ENCODE measurements at regions not wholly inside any gene's neighbourhood (a gene's known extent, or its start where the extent isn't known, plus 50 kb on each side); places are given as distances from the start of the nearest gene placed in this dataset.

DNA sequence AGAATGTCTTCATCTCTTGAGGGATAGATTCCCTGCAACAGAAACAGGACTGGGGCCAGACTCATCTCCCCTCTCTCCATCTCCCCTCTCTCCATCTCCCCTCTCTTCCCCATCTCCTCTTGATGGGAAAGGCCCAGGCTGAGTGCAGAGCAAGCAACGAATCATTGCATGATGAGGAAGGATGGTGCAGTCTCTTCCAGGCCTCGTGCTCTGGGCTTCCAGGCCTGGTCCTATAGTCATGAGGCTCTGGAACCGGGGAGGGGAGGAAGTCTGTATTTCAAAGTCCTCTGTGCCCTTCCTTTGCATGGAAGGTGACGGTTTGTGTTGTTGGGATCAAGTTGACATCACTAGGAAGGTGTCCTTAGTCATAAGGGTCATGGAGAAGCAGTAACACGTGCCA, 115.6 kb upstream of the NEDD4L start:
- no peak for TF ChIP-seq CTCF (IDR thresholded peaks at IDR 0.05)
- Histone ChIP-seq H3K27me3 (no peaks in the 10 kb centered on the region), H3K9me3 (no peaks in the 10 kb centered on the region), H3K4me1 (peaks cover 0 to 6% (median 4%) of the 10 kb centered on the region in 9 donors), H3K27ac (no peak overlapping the region), H3K4me3 (no peak overlapping the region), H3K36me3 (no peaks in the 10 kb centered on the region)
- WGBS, 2 donors, result 82 to 84% methylated on average over 5 of the region's 5 CpGs
- intact Hi-C loops (cut with DNase I), result no loop called here
- ATAC-seq (no peak), DNase-seq (no peak)

DNA sequence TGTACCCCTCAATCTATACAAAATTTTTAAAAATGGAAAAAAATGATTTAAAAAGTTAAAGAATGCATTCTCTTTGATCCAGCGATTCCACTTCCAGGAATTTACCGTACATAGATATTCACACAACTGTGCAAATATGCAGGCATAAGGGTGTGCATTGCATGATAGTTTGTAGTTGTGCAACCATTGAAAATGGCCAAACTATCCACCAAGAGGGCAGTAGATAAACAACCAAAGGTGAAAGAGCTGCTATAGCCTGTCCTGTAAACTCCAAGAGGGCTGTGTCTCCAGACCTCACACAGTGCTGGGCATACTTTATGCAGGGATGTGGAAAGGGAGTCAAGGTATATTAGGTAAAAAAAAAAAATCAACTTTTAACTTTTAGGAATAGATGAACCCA, 116.5 kb upstream of the NEDD4L start:
- H3K4me3 ChIP-seq, result no peak overlapping the region
- 89 to 90% methylated on average over 2 of the region's 2 CpGs for WGBS, 2 donors
- no peak overlapping the region for H3K27ac ChIP-seq
- no peaks in the 10 kb centered on the region for H3K36me3 ChIP-seq
- H3K9me3 ChIP-seq, result no peaks in the 10 kb centered on the region
- H3K4me1 ChIP-seq, result peaks cover 0 to 6% (median 4%) of the 10 kb centered on the region in 9 donors
- no peak for TF ChIP-seq CTCF (IDR thresholded peaks at IDR 0.05)
- no peak for DNase-seq
- H3K27me3 ChIP-seq, result no peaks in the 10 kb centered on the region
- intact Hi-C loops (cut with DNase I), result no loop called here
- ATAC-seq, result no peak

- TF ChIP-seq CTCF (IDR thresholded peaks at IDR 0.05), result no peak
- no peak overlapping the region for H3K27ac ChIP-seq
- H3K4me3 ChIP-seq, result no peak overlapping the region
- H3K4me1 ChIP-seq, result peaks cover 0 to 4% (median 0%) of the 10 kb centered on the region in 9 donors
- intact Hi-C loops (cut with DNase I), result no loop called here
- H3K36me3 ChIP-seq, result no peaks in the 10 kb centered on the region
- H3K9me3 ChIP-seq, result no peaks in the 10 kb centered on the region
- no peaks in the 10 kb centered on the region for H3K27me3 ChIP-seq
- DNase-seq, result no peak
- 91% methylated on average over 1 of the region's 1 CpG for WGBS, 2 donors
- ATAC-seq, result no peak
Measured at GRCh38 chr18:57925706-57926105, 118.3 kb upstream of the NEDD4L start.

GRCh38 chr18:57923611-57924010, 120.4 kb upstream of the NEDD4L start:
- Histone ChIP-seq H3K9me3 (no peaks in the 10 kb centered on the region), H3K36me3 (no peaks in the 10 kb centered on the region), H3K27ac (no peak overlapping the region), H3K4me3 (no peak overlapping the region), H3K27me3 (no peaks in the 10 kb centered on the region), H3K4me1 (no peaks in the 10 kb centered on the region)
- DNase-seq (no peak), ATAC-seq (no peak)
- no peak for TF ChIP-seq CTCF (IDR thresholded peaks at IDR 0.05)
- WGBS, 2 donors, result 61 to 67% methylated on average over 5 of the region's 5 CpGs
- intact Hi-C loops (cut with DNase I), result no loop called here

- WGBS, 2 donors, result 93 to 94% methylated on average over 3 of the region's 3 CpGs
- H3K4me3 ChIP-seq, result no peak overlapping the region
- intact Hi-C loops (cut with DNase I), result no loop called here
- TF ChIP-seq CTCF (IDR thresholded peaks at IDR 0.05), result no peak
- no peaks in the 10 kb centered on the region for H3K9me3 ChIP-seq
- H3K27me3 ChIP-seq, result no peaks in the 10 kb centered on the region
- H3K27ac ChIP-seq, result no peak overlapping the region
- no peaks in the 10 kb centered on the region for H3K36me3 ChIP-seq
- ATAC-seq (no peak), DNase-seq (no peak)
- no peaks in the 10 kb centered on the region for H3K4me1 ChIP-seq
Measured at GRCh38 chr18:57922885-57923284, 119.8 kb upstream of the ATP8B1 start.

Data from heart right ventricle (tissue), 16 donors.